Trophoblast cell (in vitro differentiated cells and primary cell): ENCODE measurements at regions not wholly inside any gene's neighbourhood (a gene's known extent, or its start where the extent isn't known, plus 50 kb on each side); places are given as distances from the start of the nearest gene placed in this dataset.

Experiments used
- DNase-seq, 2 donors: peaks; one replicate each; pipeline ENCODE4 v3.0.0-alpha.2; 2016
- H2AFZ ChIP-seq: 2 replicates; pipeline ENCODE4 v1.6.1; 2013; ENCODE audit warnings: low read length, moderate library complexity, mild to moderate bottlenecking; ENCODE audit not compliant: insufficient read depth, poor library complexity
- H2AK5ac ChIP-seq: 2 replicates; pipeline ENCODE4 v1.6.1; 2013; ENCODE audit warnings: mild to moderate bottlenecking, low read length
- H2BK120ac ChIP-seq: 2 replicates; pipeline ENCODE4 v1.6.1; 2013; ENCODE audit warnings: low read length, mild to moderate bottlenecking, moderate library complexity; ENCODE audit not compliant: insufficient read depth, poor library complexity
- H2BK12ac ChIP-seq: 2 replicates; pipeline ENCODE4 v1.6.1; 2013; ENCODE audit warnings: mild to moderate bottlenecking, low read length, moderate library complexity
- H2BK5ac ChIP-seq: 2 replicates; pipeline ENCODE4 v1.6.1; 2013; ENCODE audit warnings: low read length, low read depth, moderate library complexity, mild to moderate bottlenecking; ENCODE audit not compliant: poor library complexity
- H3K14ac ChIP-seq: 2 replicates; pipeline ENCODE4 v1.6.1; 2013; ENCODE audit warnings: mild to moderate bottlenecking, low read length
- H3K18ac ChIP-seq: 2 replicates; pipeline ENCODE4 v1.6.1; 2013; ENCODE audit warnings: mild to moderate bottlenecking, low read length
- H3K23ac ChIP-seq: 2 replicates; pipeline ENCODE4 v1.6.1; 2013; ENCODE audit warnings: low read length
- H3K27ac ChIP-seq: 2 replicates; pipeline ENCODE4 v1.5.1; 2013; ENCODE audit warnings: low read depth, mild to moderate bottlenecking, inconsistent platforms, low read length, moderate library complexity
- H3K27me3 ChIP-seq: 2 replicates; pipeline ENCODE4 v1.6.1; 2013; ENCODE audit warnings: inconsistent platforms, mild to moderate bottlenecking, low read length, moderate library complexity; ENCODE audit not compliant: insufficient read depth
- H3K36me3 ChIP-seq, 2 experiments: 1 replicate in 1 of 2; 2 replicates in 1 of 2; pipeline ENCODE4 v1.6.1; 2013; ENCODE audit warnings: low read length in 2 of 2, mild to moderate bottlenecking in 2 of 2, moderate library complexity in 1 of 2; ENCODE audit not compliant: insufficient read depth in 2 of 2, control insufficient read depth in 1 of 2
- H3K4ac ChIP-seq: 2 replicates; pipeline ENCODE4 v1.6.1; 2013; ENCODE audit warnings: low read depth, mild to moderate bottlenecking, low read length, moderate library complexity
- H3K4me1 ChIP-seq, 2 experiments: 1 replicate in 1 of 2; 2 replicates in 1 of 2; pipeline ENCODE4 v1.6.1; 2013; ENCODE audit warnings: low read length in 2 of 2, mild to moderate bottlenecking in 2 of 2, moderate library complexity in 1 of 2; ENCODE audit not compliant: insufficient read depth in 2 of 2, control insufficient read depth in 1 of 2
- H3K4me2 ChIP-seq: 2 replicates; pipeline ENCODE4 v1.6.1; 2013; ENCODE audit warnings: inconsistent platforms, mild to moderate bottlenecking, low read length, moderate library complexity
- H3K4me3 ChIP-seq: 2 replicates; pipeline ENCODE4 v1.5.1; 2013; ENCODE audit warnings: mild to moderate bottlenecking, low read depth, low read length, inconsistent platforms
- H3K79me1 ChIP-seq: one replicate; pipeline ENCODE4 v1.6.1; 2013; ENCODE audit warnings: low read length
- H3K79me2 ChIP-seq: 2 replicates; pipeline ENCODE4 v1.6.1; 2013; ENCODE audit warnings: low read length, mild to moderate bottlenecking; ENCODE audit not compliant: control insufficient read depth, insufficient read depth, poor library complexity
- H3K9ac ChIP-seq: 2 replicates; pipeline ENCODE4 v1.6.1; 2013; ENCODE audit warnings: mild to moderate bottlenecking, low read length
- H3K9me3 ChIP-seq: 2 replicates; pipeline ENCODE4 v1.6.1; 2013; ENCODE audit warnings: low read depth, mild to moderate bottlenecking, control low read depth, inconsistent platforms, low read length; ENCODE audit not compliant: insufficient read depth
- H4K12ac ChIP-seq: 2 replicates; pipeline ENCODE4 v1.6.1; 2013; ENCODE audit warnings: low read depth, mild to moderate bottlenecking, low read length, moderate library complexity
- H4K8ac ChIP-seq: 2 replicates; pipeline ENCODE4 v1.6.1; 2013; ENCODE audit warnings: low read depth, mild to moderate bottlenecking, low read length, moderate library complexity
- H4K91ac ChIP-seq: one replicate; pipeline ENCODE4 v1.6.1; 2013; ENCODE audit warnings: low read depth, mild to moderate bottlenecking, low read length, moderate library complexity
- WGBS: extraction: QIAGEN DNeasy Blood & Tissue Kit; methylation state at CpG from one replicate; pipeline ENCODE4 v1.1.7; 2013; ENCODE audit warnings: missing lambda C conversion rate; ENCODE audit not compliant: insufficient read length, insufficient coverage; ENCODE audit errors: extremely low coverage; 5-methylcytosine and 5-hydroxymethylcytosine counted together

- Histone ChIP-seq H3K23ac (no peak overlapping the region), H3K9ac (no peak overlapping the region), H3K4ac (no peak overlapping the region), H3K4me1 (peaks cover 5 to 6% of the 10 kb centered on the region in 2 experiments), H3K79me2 (peaks cover 2% of the 10 kb centered on the region), H3K14ac (no peak overlapping the region), H4K8ac (no peak overlapping the region), H3K27ac (no peak overlapping the region), H2AK5ac (no peak overlapping the region), H3K4me3 (no peak overlapping the region), H2BK5ac (no peak overlapping the region), H3K4me2 (no peak overlapping the region), H3K36me3 (no peaks in the 10 kb centered on the region), H4K91ac (no peak overlapping the region), H3K27me3 (no peaks in the 10 kb centered on the region), H4K12ac (no peak overlapping the region), H3K9me3 (no peaks in the 10 kb centered on the region), H2BK120ac (no peak overlapping the region), H2AFZ (no peak overlapping the region), H3K79me1 (peaks cover 2% of the 10 kb centered on the region), H2BK12ac (no peak overlapping the region), H3K18ac (no peak overlapping the region)
- WGBS: no CpG with 5 or more reads among the region's 4 CpGs
- DNase-seq: peak; percentile 53 to 76
Observed at GRCh38 chr15:31442699-31443111, 116.1 kb downstream of the KLF13 start.

- no CpG with 5 or more reads among the region's 3 CpGs for WGBS
- H3K23ac ChIP-seq: no peak overlapping the region
- H3K4me3 ChIP-seq: no peak overlapping the region
Observed at GRCh38 chr15:31444844-31445243, 118.2 kb downstream of the KLF13 start.

DNA sequence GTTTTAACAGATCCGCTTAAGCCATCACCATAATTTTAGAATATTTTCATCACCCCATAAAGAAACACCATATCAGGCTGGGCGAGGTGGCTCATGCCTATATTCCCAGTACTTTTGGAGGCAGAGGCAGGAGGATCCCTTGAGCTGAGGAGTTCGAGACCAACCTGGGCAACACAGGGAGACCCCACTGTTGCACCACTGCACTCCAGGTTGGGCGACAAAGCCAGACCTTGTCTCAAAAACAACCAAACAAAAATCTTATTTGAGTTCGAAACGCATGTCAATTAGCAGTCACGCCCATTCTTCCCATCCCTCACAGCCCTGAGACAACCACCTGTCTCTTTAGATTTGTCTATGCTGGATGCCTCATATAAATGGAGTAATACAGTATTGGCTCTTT lies 119.9 kb downstream of the KLF13 start:
- H4K91ac ChIP-seq: no peak overlapping the region
- H4K8ac ChIP-seq: no peak overlapping the region
- no peak overlapping the region for H3K14ac ChIP-seq
- no peaks in the 10 kb centered on the region for H3K36me3 ChIP-seq
- H3K4ac ChIP-seq: no peak overlapping the region
- H3K79me1 ChIP-seq: no peaks in the 10 kb centered on the region
- H3K27ac ChIP-seq: no peak overlapping the region
- no peak overlapping the region for H3K4me3 ChIP-seq
- H3K4me1 ChIP-seq: peaks cover 0 to 2% of the 10 kb centered on the region in 2 experiments
- H2BK120ac ChIP-seq: no peak overlapping the region
- H3K9ac ChIP-seq: no peak overlapping the region
- no peak overlapping the region for H2AK5ac ChIP-seq
- H3K18ac ChIP-seq: no peak overlapping the region
- whole genome bisulfite sequencing: no CpG with 5 or more reads among the region's 7 CpGs
- no peak overlapping the region for H2AFZ ChIP-seq
- H2BK12ac ChIP-seq: no peak overlapping the region
- H2BK5ac ChIP-seq: no peak overlapping the region
- H3K79me2 ChIP-seq: no peaks in the 10 kb centered on the region
- DNase-seq: no peak
- H3K27me3 ChIP-seq: no peaks in the 10 kb centered on the region
- no peaks in the 10 kb centered on the region for H3K9me3 ChIP-seq
- H4K12ac ChIP-seq: no peak overlapping the region
- no peak overlapping the region for H3K4me2 ChIP-seq
- H3K23ac ChIP-seq: no peak overlapping the region

More at GRCh38 chr15:31444844-31445243, 118.2 kb downstream of the KLF13 start:
- H3K4me2 ChIP-seq: no peak overlapping the region
- H2BK120ac ChIP-seq: no peak overlapping the region
- H4K8ac ChIP-seq: no peak overlapping the region
- H2AK5ac ChIP-seq: no peak overlapping the region
- no peaks in the 10 kb centered on the region for H3K27me3 ChIP-seq
- H3K79me1 ChIP-seq: peaks cover 2% of the 10 kb centered on the region
- no peak overlapping the region for H2BK12ac ChIP-seq
- H3K79me2 ChIP-seq: peaks cover 2% of the 10 kb centered on the region
- H3K27ac ChIP-seq: no peak overlapping the region
- DNase-seq: no peak
- no peaks in the 10 kb centered on the region for H3K9me3 ChIP-seq
- H3K36me3 ChIP-seq: no peaks in the 10 kb centered on the region
- peaks cover 4 to 5% of the 10 kb centered on the region in 2 experiments for H3K4me1 ChIP-seq
- H4K91ac ChIP-seq: no peak overlapping the region
- no peak overlapping the region for H3K18ac ChIP-seq
- H4K12ac ChIP-seq: no peak overlapping the region
- H2BK5ac ChIP-seq: no peak overlapping the region
- no peak overlapping the region for H2AFZ ChIP-seq
- H3K4ac ChIP-seq: no peak overlapping the region
- no peak overlapping the region for H3K9ac ChIP-seq
- H3K14ac ChIP-seq: no peak overlapping the region

DNA sequence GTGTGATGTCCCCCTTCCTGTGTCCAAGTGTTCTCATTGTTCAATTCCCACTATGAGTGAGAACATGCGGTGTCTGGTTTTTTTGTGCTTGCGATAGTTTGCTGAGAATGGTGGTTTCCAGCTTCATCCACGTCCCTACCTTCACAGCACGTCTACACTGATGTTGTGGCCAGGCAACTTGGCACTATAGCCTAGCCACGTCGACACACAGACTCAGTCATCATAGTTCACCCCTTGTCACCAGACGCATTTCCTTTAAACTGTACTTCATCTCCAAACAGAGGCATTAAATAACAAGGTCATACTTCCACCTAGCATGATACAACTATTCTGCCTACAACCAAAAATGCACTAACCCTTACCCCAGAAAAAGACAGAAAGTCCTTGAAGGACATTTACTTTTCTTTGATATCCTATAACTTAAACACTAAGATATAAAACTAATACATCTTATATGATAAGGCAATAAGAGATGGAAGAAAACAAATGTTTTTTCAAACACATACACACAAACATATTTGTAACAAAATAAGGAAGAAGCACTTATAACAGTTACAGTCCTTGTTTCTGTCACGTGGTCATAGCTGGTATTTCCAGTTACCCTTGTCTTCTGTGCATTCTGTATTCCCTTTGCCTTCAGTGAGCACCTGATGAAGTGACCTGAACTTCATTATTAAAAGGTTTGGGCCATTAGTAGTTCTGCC lies 121.4 kb downstream of the KLF13 start:
- H3K9ac ChIP-seq: no peak overlapping the region
- H3K23ac ChIP-seq: no peak overlapping the region
- no CpG with 5 or more reads among the region's 8 CpGs for WGBS
- H2BK12ac ChIP-seq: no peak overlapping the region
- no peak overlapping the region for H2AFZ ChIP-seq
- no peak for DNase-seq
- H2BK120ac ChIP-seq: no peak overlapping the region
- no peak overlapping the region for H4K8ac ChIP-seq
- H3K79me2 ChIP-seq: no peaks in the 10 kb centered on the region
- no peak overlapping the region for H2BK5ac ChIP-seq
- H3K18ac ChIP-seq: no peak overlapping the region
- H4K91ac ChIP-seq: no peak overlapping the region
- no peak overlapping the region for H4K12ac ChIP-seq
- no peaks in the 10 kb centered on the region for H3K27me3 ChIP-seq
- H3K14ac ChIP-seq: no peak overlapping the region
- H3K79me1 ChIP-seq: no peaks in the 10 kb centered on the region
- no peak overlapping the region for H3K4ac ChIP-seq
- peaks cover 0 to 2% of the 10 kb centered on the region in 2 experiments for H3K4me1 ChIP-seq
- no peak overlapping the region for H2AK5ac ChIP-seq
- no peaks in the 10 kb centered on the region for H3K9me3 ChIP-seq
- H3K4me3 ChIP-seq: no peak overlapping the region
- no peak overlapping the region for H3K27ac ChIP-seq
- no peaks in the 10 kb centered on the region for H3K36me3 ChIP-seq
- no peak overlapping the region for H3K4me2 ChIP-seq
